IMR-90 (cell line): ENCODE measurements at regions not wholly inside any gene's neighbourhood (a gene's known extent, or its start where the extent isn't known, plus 50 kb on each side); places are given as distances from the start of the nearest gene placed in this dataset.

Experiments
- BHLHE40 ChIP-seq: fragments of 150-350 bp; IDR thresholded peaks from 2 replicates; pipeline ENCODE4 v1.6.1; 2016; ENCODE audit warnings: mild to moderate bottlenecking, low read depth, low read length
- ELK1 ChIP-seq: fragments of 150-350 bp; IDR thresholded peaks from 2 replicates; pipeline ENCODE4 v1.6.1; 2016; ENCODE audit warnings: low read depth, mild to moderate bottlenecking, low read length, moderate library complexity, borderline replicate concordance
- MXI1 ChIP-seq: IDR thresholded peaks from 2 replicates; pipeline ENCODE4 v1.6.1; 2012; ENCODE audit warnings: low read depth, mild to moderate bottlenecking, low read length, moderate library complexity, borderline replicate concordance
- NFE2L2 ChIP-seq: fragments of 150-350 bp; IDR thresholded peaks from 2 replicates; pipeline ENCODE4 v1.6.1; 2016; ENCODE audit warnings: low read depth, mild to moderate bottlenecking, low read length
- POLR2A ChIP-seq: IDR thresholded peaks from 2 replicates; pipeline ENCODE4 v1.6.1; 2012; ENCODE audit warnings: mild to moderate bottlenecking, low read depth, low read length
- RFX5 ChIP-seq: IDR thresholded peaks from 2 replicates; pipeline ENCODE4 v1.8.0; 2012; ENCODE audit warnings: low read depth, mild to moderate bottlenecking, low read length, moderate library complexity
- SMC3 ChIP-seq: fragments of 150-350 bp; IDR thresholded peaks from 2 replicates; pipeline ENCODE4 v1.6.1; 2016; ENCODE audit warnings: low read depth, mild to moderate bottlenecking, antibody characterized with exemption, low read length, moderate library complexity
- USF2 ChIP-seq: fragments of 150-350 bp; IDR thresholded peaks from 2 replicates; pipeline ENCODE4 v1.6.1; 2017; ENCODE audit warnings: mild to moderate bottlenecking, antibody characterized with exemption, low read length, low read depth
- TF ChIP-seq, protein P1 (sequence below): conservative IDR thresholded peaks from 2 replicates; pipeline ENCODE4 v1.5.1; 2012; ENCODE audit warnings: mild to moderate bottlenecking, low read depth, low read length, improper control_type of control experiment

GRCh38 chr1:201715351-201715750 is 113.6 kb upstream of the IPO9 start:
- peak; percentile 22; the same call in 1 of the 2 replicates for TF ChIP-seq POLR2A
- TF ChIP-seq ELK1, result no peak
- TF ChIP-seq, protein P1, sequence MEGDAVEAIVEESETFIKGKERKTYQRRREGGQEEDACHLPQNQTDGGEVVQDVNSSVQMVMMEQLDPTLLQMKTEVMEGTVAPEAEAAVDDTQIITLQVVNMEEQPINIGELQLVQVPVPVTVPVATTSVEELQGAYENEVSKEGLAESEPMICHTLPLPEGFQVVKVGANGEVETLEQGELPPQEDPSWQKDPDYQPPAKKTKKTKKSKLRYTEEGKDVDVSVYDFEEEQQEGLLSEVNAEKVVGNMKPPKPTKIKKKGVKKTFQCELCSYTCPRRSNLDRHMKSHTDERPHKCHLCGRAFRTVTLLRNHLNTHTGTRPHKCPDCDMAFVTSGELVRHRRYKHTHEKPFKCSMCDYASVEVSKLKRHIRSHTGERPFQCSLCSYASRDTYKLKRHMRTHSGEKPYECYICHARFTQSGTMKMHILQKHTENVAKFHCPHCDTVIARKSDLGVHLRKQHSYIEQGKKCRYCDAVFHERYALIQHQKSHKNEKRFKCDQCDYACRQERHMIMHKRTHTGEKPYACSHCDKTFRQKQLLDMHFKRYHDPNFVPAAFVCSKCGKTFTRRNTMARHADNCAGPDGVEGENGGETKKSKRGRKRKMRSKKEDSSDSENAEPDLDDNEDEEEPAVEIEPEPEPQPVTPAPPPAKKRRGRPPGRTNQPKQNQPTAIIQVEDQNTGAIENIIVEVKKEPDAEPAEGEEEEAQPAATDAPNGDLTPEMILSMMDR, result no peak
- no peak for TF ChIP-seq SMC3
- TF ChIP-seq MXI1, result no peak
- TF ChIP-seq USF2, result no peak
- TF ChIP-seq NFE2L2, result no peak
- no peak for TF ChIP-seq RFX5
- TF ChIP-seq BHLHE40, result no peak
